Hippocampal formation (tissue), 2 donors: ENCODE measurements at regions not wholly inside any gene's neighbourhood (a gene's known extent, or its start where the extent isn't known, plus 50 kb on each side); places are given as distances from the start of the nearest gene placed in this dataset.
"Not testable (repeated sequence)": the region's sequence is repeated elsewhere in the genome, so short reads cannot be mapped to it uniquely, and the experiment has no call there.

ENCODE experiments used
- DNase-seq, 2 donors: peaks; one replicate each; lab custom pipeline; 2025; lab: John Stamatoyannopoulos, UW

DNA sequence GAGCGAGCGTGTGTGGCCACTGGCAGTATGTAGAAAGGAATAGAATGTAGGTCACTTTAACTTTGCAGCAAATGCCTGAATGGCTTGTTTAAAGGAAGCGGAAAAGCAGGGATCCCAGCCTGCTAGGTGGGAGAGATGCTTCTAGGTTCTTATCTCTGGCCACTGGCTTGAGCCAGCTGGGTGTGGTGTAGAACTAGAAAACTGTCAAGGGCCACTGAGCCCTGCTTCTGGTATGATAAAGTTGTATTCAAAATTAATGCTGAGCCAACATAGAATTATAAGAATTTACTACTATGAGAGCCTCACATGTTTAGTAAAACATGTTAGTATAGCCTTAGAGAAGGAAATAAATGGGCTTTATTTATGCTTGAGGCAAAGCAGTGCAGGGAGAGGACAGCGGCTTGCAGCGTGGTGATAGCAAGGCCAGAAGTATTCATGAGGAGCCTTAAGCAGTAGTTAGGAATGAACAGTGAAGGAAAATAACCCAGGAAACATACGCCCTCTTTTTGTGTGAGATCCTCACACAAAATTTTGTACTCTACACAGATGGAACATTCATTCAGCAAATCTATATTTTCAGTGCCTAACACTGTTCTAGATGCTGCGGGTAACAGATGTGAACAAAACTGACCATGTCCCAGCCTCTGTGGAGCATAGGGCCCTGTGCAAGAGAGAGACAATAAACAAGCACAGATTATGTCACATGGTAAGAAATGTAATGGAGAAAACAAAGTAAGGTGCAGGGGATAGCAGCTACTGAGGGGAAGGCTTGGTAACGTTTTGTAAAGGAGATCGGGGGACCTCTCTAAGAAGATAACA, 863.2 kb downstream of the DIAPH3 start:
- no peak for DNase-seq

GRCh38 chr13:59301174-59301567, 862.6 kb downstream of the DIAPH3 start:
- no peak for DNase-seq

DNA sequence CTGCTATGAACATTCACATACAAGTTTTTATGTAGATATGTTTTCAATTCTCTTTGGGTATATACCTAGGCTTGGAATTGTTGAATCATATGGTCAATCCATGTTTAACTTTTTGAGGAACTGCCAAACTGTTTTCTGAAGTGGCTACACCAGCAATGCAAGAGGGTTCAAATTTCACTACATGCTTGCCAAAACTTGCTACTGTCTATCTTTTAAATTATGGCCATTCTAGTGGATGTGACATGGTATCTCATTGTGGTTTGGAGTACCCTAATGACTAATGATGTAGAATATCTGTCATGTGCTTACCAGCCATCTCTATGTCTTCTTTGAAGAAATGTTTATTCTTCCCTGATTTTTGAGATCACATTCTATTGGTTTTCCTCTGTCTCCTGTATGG, 860.3 kb downstream of the DIAPH3 start:
- no peak for DNase-seq

DNA sequence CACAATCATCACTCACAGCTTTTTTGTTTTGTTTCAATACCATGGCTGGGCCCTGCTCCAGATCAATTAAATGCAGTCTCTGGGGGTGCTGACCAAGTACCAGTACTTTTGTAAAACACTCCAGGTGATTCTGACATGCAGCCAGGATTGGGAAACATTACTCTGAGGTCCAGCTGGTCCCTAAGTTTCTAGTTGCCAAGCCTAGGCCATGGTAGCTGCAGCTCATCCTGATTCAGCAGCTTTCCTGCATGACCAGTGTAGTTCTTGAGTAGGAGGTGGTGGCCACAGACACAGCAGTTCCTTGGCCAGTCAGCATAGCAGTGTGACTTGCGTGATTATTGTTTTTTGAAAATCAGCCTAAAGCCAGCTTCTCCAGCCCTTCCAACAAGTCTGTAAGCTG, 859.1 kb downstream of the DIAPH3 start:
- no peak for DNase-seq

DNA sequence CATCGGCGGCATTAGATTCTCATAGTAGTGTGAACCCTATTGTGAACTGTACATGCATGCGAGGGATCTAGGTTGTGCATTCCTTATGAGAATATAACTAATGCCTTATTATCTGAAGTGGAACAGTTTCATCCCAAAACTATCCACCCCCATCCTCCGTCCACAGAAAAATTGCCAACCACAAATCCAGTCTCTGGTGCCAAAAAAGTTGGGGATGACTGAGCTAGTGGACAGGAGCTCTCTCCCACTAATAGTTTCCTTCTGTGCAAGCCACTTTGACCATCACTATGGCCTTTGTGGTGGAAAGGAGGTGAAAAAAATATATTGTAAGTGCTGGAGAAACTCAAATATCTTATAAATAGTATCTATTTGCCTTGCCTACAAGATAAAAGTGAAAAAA, 857.8 kb downstream of the DIAPH3 start:
- no peak for DNase-seq

DNA sequence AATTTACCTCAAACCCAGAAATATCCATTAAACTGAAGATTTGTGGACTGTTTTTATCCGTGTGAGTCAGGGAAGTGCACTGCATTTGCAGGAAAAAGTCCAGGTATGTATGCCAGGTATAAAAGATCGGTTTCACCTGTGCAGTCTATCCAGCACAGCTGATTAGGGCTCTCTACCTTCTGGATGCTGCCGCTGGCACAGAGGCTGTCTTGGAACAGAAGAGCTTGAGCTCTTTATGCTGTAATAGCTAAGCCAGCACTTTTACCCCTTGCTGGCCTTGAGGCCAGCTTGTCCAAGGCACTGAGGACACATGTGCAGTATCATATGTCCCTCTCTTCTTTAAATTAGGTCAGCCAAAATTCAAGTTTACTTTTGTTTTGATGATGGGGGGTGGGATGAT, 851.0 kb downstream of the DIAPH3 start:
- DNase-seq = no peak

GRCh38 chr13:59318320-59318930, 845.3 kb downstream of the DIAPH3 start:
- peak; percentile 38 to 65 for DNase-seq

DNA sequence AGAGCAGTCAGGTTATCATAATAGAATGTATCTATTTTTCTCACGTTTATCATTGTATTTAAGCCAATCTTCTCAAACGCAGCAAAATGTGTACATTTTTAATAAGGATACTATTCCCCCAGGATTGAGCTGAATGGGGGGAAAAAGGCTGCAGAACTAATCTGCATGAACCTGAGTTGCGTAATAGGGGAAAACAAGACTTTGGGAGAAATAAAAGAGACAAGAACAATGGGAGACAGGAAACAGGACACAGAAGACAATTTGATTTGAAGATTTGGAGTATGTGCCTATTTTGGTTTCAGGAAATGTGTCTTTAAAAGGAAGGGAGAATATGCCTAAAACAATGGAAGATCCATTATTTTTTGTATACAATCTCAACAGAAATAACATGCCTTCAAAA, 844.5 kb downstream of the DIAPH3 start:
- no peak for DNase-seq

DNA sequence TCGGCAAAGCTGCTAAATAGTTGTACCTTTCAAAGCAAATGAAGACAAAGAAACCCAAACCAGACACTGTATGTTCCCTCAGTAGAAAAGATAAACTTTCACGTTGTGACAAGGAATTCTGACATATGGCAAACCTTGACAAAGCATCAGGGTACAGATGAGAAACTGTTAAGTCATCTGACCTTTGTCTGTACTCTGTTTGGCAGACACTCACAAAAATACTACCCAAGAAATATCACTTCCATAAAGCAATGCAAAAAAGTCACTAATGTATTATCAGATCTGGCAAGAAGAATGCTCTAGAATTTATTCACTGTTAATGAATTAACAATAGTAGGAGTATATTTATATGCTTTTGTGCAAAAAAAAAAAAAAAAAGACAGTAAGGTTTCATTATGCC, 843.7 kb downstream of the DIAPH3 start:
- no peak for DNase-seq

DNA sequence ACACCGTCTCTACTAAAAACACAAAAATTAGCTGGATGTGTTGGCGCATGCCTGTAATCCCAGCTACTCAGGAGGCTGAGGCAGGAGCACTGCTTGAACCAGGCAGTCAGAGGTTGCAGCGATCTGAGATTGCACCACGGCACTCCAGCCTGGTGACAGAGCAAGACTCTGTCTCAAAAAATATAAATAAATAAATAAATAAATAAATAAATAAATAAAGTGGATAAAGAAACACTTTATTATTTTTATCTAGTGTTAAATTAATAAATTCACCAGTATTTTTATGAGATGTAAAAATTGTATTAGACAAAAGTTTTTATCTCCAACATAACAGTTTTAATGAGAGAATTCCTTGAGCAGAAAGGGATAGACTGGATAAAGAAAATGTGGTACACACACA, 839.3 kb downstream of the DIAPH3 start:
- not testable (repeated sequence) for DNase-seq

- DNase-seq = no peak
These were observed 837.0 kb downstream of the DIAPH3 start for GRCh38 chr13:59326717-59327116.

DNA sequence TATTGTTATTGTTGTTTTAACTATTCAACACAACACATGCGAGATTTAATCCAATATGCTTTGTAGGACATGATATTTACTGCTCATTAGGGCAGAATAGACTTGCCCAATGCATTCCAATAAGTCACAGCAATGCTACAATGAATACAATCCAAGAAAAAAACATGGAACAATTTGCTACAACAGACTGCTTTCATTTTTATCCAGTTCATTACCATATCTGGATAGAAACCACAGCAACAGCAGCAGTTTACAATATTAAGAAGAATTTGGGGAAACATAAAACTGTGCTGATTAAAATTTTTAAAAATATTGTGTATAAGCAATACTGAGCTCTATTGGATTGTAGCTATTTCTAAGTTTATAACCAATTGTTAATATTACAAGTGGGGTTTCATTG, 833.0 kb downstream of the DIAPH3 start:
- DNase-seq = no peak

GRCh38 chr13:59332966-59333365, 830.8 kb downstream of the DIAPH3 start:
- no peak for DNase-seq

GRCh38 chr13:59337070-59337469, 826.7 kb downstream of the DIAPH3 start:
- DNase-seq = no peak

GRCh38 chr13:59340151-59340550, 823.6 kb downstream of the DIAPH3 start:
- no peak for DNase-seq

DNA sequence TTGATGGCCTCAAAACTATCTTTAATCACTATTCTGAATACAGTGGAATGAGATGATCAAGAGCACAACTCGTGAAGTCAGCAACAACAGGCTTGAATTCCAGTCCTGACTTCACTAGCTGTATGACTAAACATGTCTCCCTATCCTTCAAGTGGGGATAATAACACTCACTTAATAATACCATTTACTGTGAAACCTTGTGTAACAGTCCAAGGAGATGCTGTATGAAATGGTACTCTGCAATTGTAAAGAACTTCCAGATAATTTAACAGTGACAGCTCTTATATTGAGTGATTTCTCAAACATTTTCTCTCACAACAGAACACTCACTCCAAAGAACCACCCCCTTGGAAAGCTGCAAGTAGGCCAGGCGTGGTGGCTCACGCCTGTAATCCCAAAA, 823.1 kb downstream of the DIAPH3 start:
- no peak for DNase-seq

DNA sequence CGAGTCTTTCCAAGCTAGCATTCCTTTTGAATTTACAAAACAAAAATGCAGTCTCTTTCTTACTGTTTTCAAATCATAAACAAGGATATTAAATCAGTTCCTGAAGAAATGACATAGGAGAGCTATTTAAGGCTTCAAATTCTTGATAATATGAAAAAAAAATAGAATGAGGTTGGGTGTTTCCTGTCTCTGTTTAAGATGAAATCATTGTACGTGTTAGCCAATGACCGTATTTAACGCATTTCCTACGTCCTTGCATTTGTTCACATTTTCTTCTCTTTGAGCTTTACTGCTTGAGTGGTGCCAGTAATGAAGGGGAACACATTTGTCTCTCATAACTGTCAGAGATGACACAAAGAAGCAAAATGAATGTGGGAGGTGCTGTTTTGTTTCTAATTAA, 821.3 kb downstream of the DIAPH3 start:
- DNase-seq = no peak

- DNase-seq = no peak
These were observed 820.6 kb downstream of the DIAPH3 start for GRCh38 chr13:59343132-59343531.

DNA sequence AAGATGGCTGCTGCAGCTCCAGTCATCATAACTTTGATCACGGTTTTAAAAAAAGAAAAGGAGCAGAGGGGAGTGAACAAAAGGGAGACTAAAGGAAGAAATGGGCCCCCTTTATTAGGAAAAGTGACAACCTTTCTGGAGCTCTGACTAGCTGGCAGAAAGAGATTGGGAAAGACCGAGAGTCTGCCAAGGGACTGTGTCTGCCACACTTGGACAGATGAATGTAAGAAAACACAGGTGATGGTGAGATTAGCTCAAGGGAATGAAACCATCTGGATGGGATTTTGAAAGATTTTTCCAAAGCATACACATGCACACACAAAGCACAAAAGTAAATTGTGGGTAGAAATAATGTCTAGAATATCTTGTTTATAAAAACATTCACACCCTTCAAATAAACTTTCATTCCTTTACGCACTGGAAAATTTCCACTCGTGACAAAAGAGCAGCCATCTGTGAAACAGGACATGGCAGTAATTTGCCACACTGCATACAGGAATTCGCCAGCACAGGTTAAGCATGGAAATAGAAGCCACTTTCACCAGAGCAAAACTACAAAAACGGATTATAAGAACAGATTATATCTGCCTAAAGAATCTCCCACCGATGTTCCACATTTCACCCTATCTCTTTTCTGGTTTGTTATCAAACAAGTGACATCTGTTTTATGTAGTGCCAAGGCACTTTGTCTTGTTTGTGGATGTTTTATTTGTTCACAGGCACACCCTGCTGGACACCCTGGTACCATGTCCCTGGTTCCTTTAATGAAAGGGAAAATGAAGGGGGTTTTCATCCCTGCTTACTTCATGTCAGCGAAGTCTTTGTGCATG, 819.5 kb downstream of the DIAPH3 start:
- no peak for DNase-seq

DNA sequence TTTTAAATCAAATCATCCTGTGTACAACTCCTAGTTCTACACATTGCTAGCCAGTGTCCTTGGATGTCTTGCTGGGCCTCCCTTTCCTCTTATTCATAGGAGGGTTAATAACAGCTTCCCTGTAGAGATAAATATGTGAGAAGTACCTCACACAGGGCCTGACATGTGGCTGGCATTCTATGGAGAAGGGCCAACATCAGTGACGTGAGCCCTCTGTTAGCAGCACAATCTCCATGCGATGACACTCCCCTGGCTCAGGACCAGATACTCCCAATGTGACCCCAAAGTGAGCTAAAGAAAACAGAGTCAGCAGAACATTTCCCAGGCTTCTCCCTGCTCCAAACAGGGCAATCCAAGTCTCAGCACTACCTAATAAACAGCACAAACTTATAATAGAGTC, 818.4 kb downstream of the DIAPH3 start:
- no peak for DNase-seq

GRCh38 chr13:59346999-59347723, 816.6 kb downstream of the DIAPH3 start:
- no peak for DNase-seq

GRCh38 chr13:59348617-59349016, 815.1 kb downstream of the DIAPH3 start:
- DNase-seq = no peak
